ENCODE measurements at regions not wholly inside any gene's neighbourhood (a gene's known extent, or its start where the extent isn't known, plus 50 kb on each side); places are given as distances from the start of the nearest gene placed in this dataset.

GRCh38 chr7:25409897-25410636, 181.8 kb upstream of the NPVF start:
- H3K27me3 ChIP-seq (ENCODE audit: low read length), result no peaks in the 10 kb centered on the region
- H3K9ac ChIP-seq (ENCODE audit: low read length), result no peak overlapping the region
- no peak overlapping the region for H3K4me3 ChIP-seq (ENCODE audit: low read length)
- no peak overlapping the region for H2AFZ ChIP-seq (ENCODE audit: low read length)
- H4K20me1 ChIP-seq (ENCODE audit: insufficient read depth, low read depth, low read length), result no peaks in the 10 kb centered on the region
- no peaks in the 10 kb centered on the region for H3K9me2 ChIP-seq (replicated peaks; ENCODE audit: insufficient read depth, low read length)
- no peaks in the 10 kb centered on the region for H3K36me3 ChIP-seq (ENCODE audit: insufficient read depth, low read length)
- H3K9me3 ChIP-seq (ENCODE audit: low read length), result no peaks in the 10 kb centered on the region
- no peaks in the 10 kb centered on the region for H3K4me1 ChIP-seq (ENCODE audit: low read length)
- no peak for DNase-seq
- H3K79me2 ChIP-seq (ENCODE audit: low read length), result no peaks in the 10 kb centered on the region
- no peak overlapping the region for H3K27ac ChIP-seq (ENCODE audit: low read length)
- no peak overlapping the region for H3K4me2 ChIP-seq (ENCODE audit: low read depth, low read length, poor library complexity, severe bottlenecking)

DNA sequence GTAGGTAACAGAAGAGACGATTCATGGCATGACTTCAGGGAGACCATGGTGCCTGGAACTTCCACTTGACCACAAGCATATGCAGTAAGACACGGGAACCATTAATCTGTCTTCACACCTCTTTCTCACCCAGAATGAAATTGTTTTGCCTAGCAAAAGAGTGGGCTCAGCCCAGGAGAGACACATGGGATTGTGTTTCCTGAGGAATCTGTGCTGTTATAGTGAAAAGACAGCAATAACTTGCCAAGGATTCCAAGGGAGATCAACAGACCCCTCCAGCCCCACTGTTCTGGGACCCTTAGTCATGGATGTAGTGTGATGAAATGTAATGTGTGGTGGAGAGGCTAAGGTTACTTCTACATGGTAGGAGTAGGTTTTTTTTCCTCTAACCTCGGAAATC, 192.5 kb upstream of the NPVF start:
- Histone ChIP-seq H3K4me3 (ENCODE audit: low read length) (no peak overlapping the region), H3K4me2 (ENCODE audit: low read depth, low read length, poor library complexity, severe bottlenecking) (no peak overlapping the region), H3K4me1 (ENCODE audit: low read length) (no peaks in the 10 kb centered on the region), H4K20me1 (ENCODE audit: insufficient read depth, low read depth, low read length) (no peaks in the 10 kb centered on the region), H3K27me3 (ENCODE audit: low read length) (peaks cover 3% of the 10 kb centered on the region; the same call in 1 of the 2 replicates), H3K36me3 (ENCODE audit: insufficient read depth, low read length) (no peaks in the 10 kb centered on the region), H3K79me2 (ENCODE audit: low read length) (no peaks in the 10 kb centered on the region), H3K9me2 (replicated peaks; ENCODE audit: insufficient read depth, low read length) (no peaks in the 10 kb centered on the region), H3K27ac (ENCODE audit: low read length) (no peak overlapping the region), H3K9me3 (ENCODE audit: low read length) (no peaks in the 10 kb centered on the region), H3K9ac (ENCODE audit: low read length) (no peak overlapping the region), H2AFZ (ENCODE audit: low read length) (no peak overlapping the region)
- DNase-seq, result no peak

DNA sequence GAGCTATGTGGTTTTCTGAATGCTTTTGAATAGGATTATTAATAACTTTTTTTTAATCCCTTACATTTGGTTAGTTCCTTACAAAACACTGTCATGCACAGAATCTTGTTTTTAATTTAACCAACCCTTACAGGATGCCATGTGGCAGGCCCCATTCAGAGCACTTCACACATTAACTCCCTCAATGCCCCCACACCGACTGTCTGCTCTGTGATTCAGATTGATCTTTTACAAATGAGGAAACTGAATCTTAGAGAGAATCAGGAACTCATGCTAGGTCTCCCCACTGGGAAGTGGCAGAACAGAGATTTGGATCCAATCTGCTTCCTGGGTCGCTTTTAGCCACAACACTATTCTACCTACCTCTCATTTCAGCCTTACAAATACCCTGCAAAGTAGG, 195.8 kb upstream of the NPVF start:
- no peaks in the 10 kb centered on the region for H3K79me2 ChIP-seq (ENCODE audit: low read length)
- no peak for DNase-seq
- no peak overlapping the region for H3K9ac ChIP-seq (ENCODE audit: low read length)
- H3K4me1 ChIP-seq (ENCODE audit: low read length), result peaks cover 6% of the 10 kb centered on the region
- no peak overlapping the region for H3K4me2 ChIP-seq (ENCODE audit: low read depth, low read length, poor library complexity, severe bottlenecking)
- no peak overlapping the region for H3K4me3 ChIP-seq (ENCODE audit: low read length)
- H3K9me3 ChIP-seq (ENCODE audit: low read length), result no peaks in the 10 kb centered on the region
- H3K9me2 ChIP-seq (replicated peaks; ENCODE audit: insufficient read depth, low read length), result no peaks in the 10 kb centered on the region
- H4K20me1 ChIP-seq (ENCODE audit: insufficient read depth, low read depth, low read length), result no peaks in the 10 kb centered on the region
- H3K36me3 ChIP-seq (ENCODE audit: insufficient read depth, low read length), result no peaks in the 10 kb centered on the region
- H3K27me3 ChIP-seq (ENCODE audit: low read length), result no peaks in the 10 kb centered on the region
- H2AFZ ChIP-seq (ENCODE audit: low read length), result no peak overlapping the region
- H3K27ac ChIP-seq (ENCODE audit: low read length), result no peak overlapping the region

- no peak overlapping the region for H3K4me2 ChIP-seq (ENCODE audit: low read depth, low read length, poor library complexity, severe bottlenecking)
- H3K9ac ChIP-seq (ENCODE audit: low read length), result no peak overlapping the region
- H3K9me2 ChIP-seq (replicated peaks; ENCODE audit: insufficient read depth, low read length), result no peaks in the 10 kb centered on the region
- no peak overlapping the region for H2AFZ ChIP-seq (ENCODE audit: low read length)
- DNase-seq, result no peak
- no peak overlapping the region for H3K4me3 ChIP-seq (ENCODE audit: low read length)
- H3K27ac ChIP-seq (ENCODE audit: low read length), result no peak overlapping the region
- H3K36me3 ChIP-seq (ENCODE audit: insufficient read depth, low read length), result no peaks in the 10 kb centered on the region
- H3K4me1 ChIP-seq (ENCODE audit: low read length), result peaks cover 6% of the 10 kb centered on the region
- H4K20me1 ChIP-seq (ENCODE audit: insufficient read depth, low read depth, low read length), result no peaks in the 10 kb centered on the region
- H3K27me3 ChIP-seq (ENCODE audit: low read length), result no peaks in the 10 kb centered on the region
- H3K9me3 ChIP-seq (ENCODE audit: low read length), result no peaks in the 10 kb centered on the region
- no peaks in the 10 kb centered on the region for H3K79me2 ChIP-seq (ENCODE audit: low read length)
These were observed 196.6 kb upstream of the NPVF start for GRCh38 chr7:25424855-25425254.

DNA sequence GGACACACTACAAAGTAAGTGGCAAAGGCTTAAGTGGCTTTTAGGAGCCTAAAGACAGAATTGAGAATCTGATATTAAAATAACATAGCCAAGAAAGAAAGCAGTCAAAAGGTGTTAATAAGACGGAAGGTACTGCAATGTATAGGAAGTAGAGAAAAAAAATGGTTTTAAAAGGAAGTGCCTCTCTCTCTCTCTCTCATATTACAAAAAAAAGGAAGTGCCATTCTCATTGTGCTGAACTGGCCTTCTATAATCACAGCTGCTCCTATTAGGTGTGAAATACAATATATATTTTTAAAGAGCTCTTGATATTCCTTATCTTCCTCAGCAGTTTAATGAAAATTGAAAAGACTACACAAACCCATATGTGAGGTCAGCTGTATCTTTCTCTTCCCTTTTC, 199.4 kb upstream of the NPVF start:
- DNase-seq, result peak; percentile 69
- Histone ChIP-seq H3K4me1 (ENCODE audit: low read length) (peaks cover 6% of the 10 kb centered on the region), H4K20me1 (ENCODE audit: insufficient read depth, low read depth, low read length) (no peaks in the 10 kb centered on the region), H3K27ac (ENCODE audit: low read length) (no peak overlapping the region), H3K9me3 (ENCODE audit: low read length) (no peaks in the 10 kb centered on the region), H2AFZ (ENCODE audit: low read length) (no peak overlapping the region), H3K36me3 (ENCODE audit: insufficient read depth, low read length) (no peaks in the 10 kb centered on the region), H3K9ac (ENCODE audit: low read length) (no peak overlapping the region), H3K4me2 (ENCODE audit: low read depth, low read length, poor library complexity, severe bottlenecking) (no peak overlapping the region), H3K9me2 (replicated peaks; ENCODE audit: insufficient read depth, low read length) (no peaks in the 10 kb centered on the region), H3K27me3 (ENCODE audit: low read length) (no peaks in the 10 kb centered on the region), H3K79me2 (ENCODE audit: low read length) (no peaks in the 10 kb centered on the region), H3K4me3 (ENCODE audit: low read length) (no peak overlapping the region)

- no peak overlapping the region for H2AFZ ChIP-seq (ENCODE audit: low read length)
- H4K20me1 ChIP-seq (ENCODE audit: insufficient read depth, low read depth, low read length), result no peaks in the 10 kb centered on the region
- DNase-seq, result no peak
- no peak overlapping the region for H3K4me2 ChIP-seq (ENCODE audit: low read depth, low read length, poor library complexity, severe bottlenecking)
- no peaks in the 10 kb centered on the region for H3K36me3 ChIP-seq (ENCODE audit: insufficient read depth, low read length)
- H3K27ac ChIP-seq (ENCODE audit: low read length), result no peak overlapping the region
- no peaks in the 10 kb centered on the region for H3K27me3 ChIP-seq (ENCODE audit: low read length)
- no peaks in the 10 kb centered on the region for H3K9me3 ChIP-seq (ENCODE audit: low read length)
- no peaks in the 10 kb centered on the region for H3K9me2 ChIP-seq (replicated peaks; ENCODE audit: insufficient read depth, low read length)
- peaks cover 6% of the 10 kb centered on the region for H3K4me1 ChIP-seq (ENCODE audit: low read length)
- H3K4me3 ChIP-seq (ENCODE audit: low read length), result no peak overlapping the region
- no peaks in the 10 kb centered on the region for H3K79me2 ChIP-seq (ENCODE audit: low read length)
- H3K9ac ChIP-seq (ENCODE audit: low read length), result no peak overlapping the region
These were observed 201.4 kb upstream of the NPVF start for GRCh38 chr7:25429731-25430130.

DNA sequence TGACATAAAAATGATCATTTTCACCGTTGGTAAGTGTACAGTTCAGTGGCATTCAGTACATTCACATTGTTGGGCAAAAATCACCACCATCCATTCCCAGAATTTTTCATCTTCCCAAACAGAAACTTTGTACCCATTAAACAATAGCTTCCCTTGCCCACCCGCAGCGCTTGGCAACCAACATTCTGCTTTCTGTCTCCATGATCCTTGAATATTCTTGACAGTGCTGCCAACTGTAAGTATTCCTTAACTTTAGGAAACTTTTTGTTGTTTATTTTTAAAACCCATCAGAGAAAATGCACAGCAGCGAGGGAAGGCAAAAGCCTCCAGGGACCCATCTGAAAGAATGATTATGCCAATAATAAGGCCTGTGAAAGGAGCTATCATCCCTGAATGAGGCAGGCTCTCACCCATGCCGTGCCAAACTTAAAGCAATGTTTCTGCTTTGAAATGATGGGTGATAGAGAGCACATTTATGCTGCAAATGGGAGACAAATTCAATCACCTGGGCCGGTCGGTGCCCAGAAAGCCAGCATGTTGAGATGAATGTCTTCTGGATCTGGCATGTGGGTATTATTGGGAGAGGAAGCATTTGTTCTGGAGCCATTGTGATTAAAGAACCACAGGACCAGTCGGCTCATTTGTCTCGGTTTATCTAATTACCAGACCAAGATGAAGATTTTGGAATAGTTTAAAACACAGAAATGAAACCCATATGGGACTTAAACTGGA, 202.1 kb upstream of the NPVF start:
- no peak overlapping the region for H3K27ac ChIP-seq (ENCODE audit: low read length)
- H3K79me2 ChIP-seq (ENCODE audit: low read length), result no peaks in the 10 kb centered on the region
- H3K9me2 ChIP-seq (replicated peaks; ENCODE audit: insufficient read depth, low read length), result no peaks in the 10 kb centered on the region
- H4K20me1 ChIP-seq (ENCODE audit: insufficient read depth, low read depth, low read length), result no peaks in the 10 kb centered on the region
- no peak overlapping the region for H2AFZ ChIP-seq (ENCODE audit: low read length)
- H3K9me3 ChIP-seq (ENCODE audit: low read length), result no peaks in the 10 kb centered on the region
- H3K27me3 ChIP-seq (ENCODE audit: low read length), result no peaks in the 10 kb centered on the region
- peaks cover 6% of the 10 kb centered on the region for H3K4me1 ChIP-seq (ENCODE audit: low read length)
- no peak overlapping the region for H3K4me3 ChIP-seq (ENCODE audit: low read length)
- H3K9ac ChIP-seq (ENCODE audit: low read length), result no peak overlapping the region
- H3K36me3 ChIP-seq (ENCODE audit: insufficient read depth, low read length), result no peaks in the 10 kb centered on the region
- DNase-seq, result no peak
- H3K4me2 ChIP-seq (ENCODE audit: low read depth, low read length, poor library complexity, severe bottlenecking), result no peak overlapping the region

- H3K4me1 ChIP-seq (ENCODE audit: low read length), result peaks cover 6% of the 10 kb centered on the region
- no peaks in the 10 kb centered on the region for H3K36me3 ChIP-seq (ENCODE audit: insufficient read depth, low read length)
- H2AFZ ChIP-seq (ENCODE audit: low read length), result no peak overlapping the region
- no peak overlapping the region for H3K9ac ChIP-seq (ENCODE audit: low read length)
- H3K27me3 ChIP-seq (ENCODE audit: low read length), result no peaks in the 10 kb centered on the region
- H3K79me2 ChIP-seq (ENCODE audit: low read length), result no peaks in the 10 kb centered on the region
- no peaks in the 10 kb centered on the region for H3K9me2 ChIP-seq (replicated peaks; ENCODE audit: insufficient read depth, low read length)
- DNase-seq, result no peak
- H3K9me3 ChIP-seq (ENCODE audit: low read length), result no peaks in the 10 kb centered on the region
- H3K4me3 ChIP-seq (ENCODE audit: low read length), result no peak overlapping the region
- no peak overlapping the region for H3K27ac ChIP-seq (ENCODE audit: low read length)
- H4K20me1 ChIP-seq (ENCODE audit: insufficient read depth, low read depth, low read length), result no peaks in the 10 kb centered on the region
- H3K4me2 ChIP-seq (ENCODE audit: low read depth, low read length, poor library complexity, severe bottlenecking), result no peak overlapping the region
These were observed 203.7 kb upstream of the NPVF start for GRCh38 chr7:25431956-25432450.
